PC-9 (cell line): ENCODE measurements at regions not wholly inside any gene's neighbourhood (a gene's known extent, or its start where the extent isn't known, plus 50 kb on each side); places are given as distances from the start of the nearest gene placed in this dataset.

Experiments used
- BruUV-seq: library from RNA; stranded (reverse); fragments of 400-500 nt; replicated peaks from 2 replicates; lab custom pipeline; 2021; lab: Mats Ljungman, UMichigan
- CTCF ChIA-PET: fragments of 300-600 bp; sonication (Branson Sonifier 250); formaldehyde crosslinking; loops from one replicate; lab custom pipeline; 2022; ENCODE audit warnings: antibody characterized with exemption; lab: Charles Lee
- POLR2A ChIA-PET: fragments of 300-600 bp; sonication (Branson Sonifier 250); formaldehyde crosslinking; loops from one replicate; lab custom pipeline; 2022; ENCODE audit warnings: antibody characterized with exemption; ENCODE audit not compliant: unreplicated experiment; lab: Charles Lee
- DNase-seq, 2 experiments: peaks; one replicate each; pipeline versions ENCODE4 v3.0.0 to v3.0.0-alpha.2; 2015 to 2022; ENCODE audit warnings: mixed read lengths in 1 of 2
- H2AFZ ChIP-seq: fragments of 200-600 bp; sonication (generic); 2 replicates; pipeline ENCODE4 v1.8.1; 2017; ENCODE audit warnings: antibody characterized with exemption
- H3F3A ChIP-seq: fragments of 200-600 bp; sonication (generic); 2 replicates; pipeline ENCODE4 v1.8.1; 2017; ENCODE audit warnings: antibody characterized with exemption, mild to moderate bottlenecking, low read depth; ENCODE audit not compliant: insufficient read depth
- H3K27ac ChIP-seq: fragments of 200-600 bp; sonication (generic); 2 replicates; pipeline ENCODE4 v1.6.1; 2016; ENCODE audit warnings: mixed run types
- H3K27me3 ChIP-seq: fragments of 200-600 bp; sonication (generic); 2 replicates; pipeline ENCODE4 v1.6.1; 2016; ENCODE audit warnings: low read depth, mixed run types; ENCODE audit not compliant: insufficient read depth
- H3K36me3 ChIP-seq: fragments of 200-600 bp; sonication (generic); 2 replicates; pipeline ENCODE4 v1.6.1; 2016; ENCODE audit warnings: low read depth, mixed run types
- H3K4me1 ChIP-seq: fragments of 200-600 bp; sonication (generic); replicated peaks from 2 replicates; pipeline ENCODE4 v1.6.1; 2016; ENCODE audit warnings: mixed run types; ENCODE audit not compliant: insufficient read depth
- H3K4me2 ChIP-seq: fragments of 200-600 bp; sonication (generic); 2 replicates; pipeline ENCODE4 v1.6.1; 2017; ENCODE audit warnings: mixed run types
- H3K4me3 ChIP-seq: fragments of 200-600 bp; sonication (generic); 2 replicates; pipeline ENCODE4 v1.6.1; 2016; ENCODE audit warnings: mixed run types
- H3K79me2 ChIP-seq: fragments of 200-600 bp; sonication (generic); 2 replicates; pipeline ENCODE4 v1.6.1; 2017; ENCODE audit warnings: low read depth, mixed run types
- H3K9me2 ChIP-seq: fragments of 200-600 bp; sonication (generic); 2 replicates; pipeline ENCODE4 v1.8.1; 2017; ENCODE audit warnings: mild to moderate bottlenecking; ENCODE audit not compliant: insufficient read depth
- H3K9me3 ChIP-seq: fragments of 200-600 bp; sonication (generic); 2 replicates; pipeline ENCODE4 v1.8.1; 2016; ENCODE audit warnings: low read depth; ENCODE audit not compliant: insufficient read depth
- H4K20me1 ChIP-seq: fragments of 200-600 bp; sonication (generic); 2 replicates; pipeline ENCODE4 v1.8.1; 2017; ENCODE audit not compliant: insufficient read depth
- CTCF ChIP-seq: fragments of 200-600 bp; sonication (generic); conservative IDR thresholded peaks from 2 replicates; pipeline ENCODE4 v1.6.1; 2017; ENCODE audit warnings: mixed run types, antibody characterized with exemption, mild to moderate bottlenecking, moderate library complexity
- EZH2 ChIP-seq: fragments of 200-600 bp; sonication (generic); IDR thresholded peaks from 2 replicates; pipeline ENCODE4 v1.8.0; 2017; ENCODE audit warnings: antibody characterized with exemption, low read depth
- intact Hi-C: fragments of 100-400 bp; cut with micrococcal nuclease; formaldehyde crosslinking; loops from one replicate; pipeline ENCODE4 v1.10.0; 2022; ENCODE audit not compliant: unreplicated experiment

- no peak for TF ChIP-seq CTCF
- TF ChIP-seq EZH2 = no peak
- no peak overlapping the region for H3K4me3 ChIP-seq
- H3K9me2 ChIP-seq = no peaks in the 10 kb centered on the region
- H3K4me2 ChIP-seq = no peak overlapping the region
- BruUV-seq = no TSS peak
- H3K79me2 ChIP-seq = no peaks in the 10 kb centered on the region
- H2AFZ ChIP-seq = no peak overlapping the region
- POLR2A ChIA-PET = interaction anchor here (0.5 kb wide), 1 partner anchor 127 kb away, joined by 3 read pairs; no protein-coding TSS in a partner anchor
- no peak for DNase-seq
- peaks cover 67% of the 10 kb centered on the region for H3K4me1 ChIP-seq
- H3K36me3 ChIP-seq = no peaks in the 10 kb centered on the region
- H4K20me1 ChIP-seq = no peaks in the 10 kb centered on the region
- H3K9me3 ChIP-seq = peaks cover 7% of the 10 kb centered on the region; the same call in 1 of the 2 replicates
- peaks cover 56% of the 10 kb centered on the region for H3F3A ChIP-seq
- no peaks in the 10 kb centered on the region for H3K27me3 ChIP-seq
- H3K27ac ChIP-seq = peak overlapping the region; percentile 80; the same call in 1 of the 2 replicates
- CTCF ChIA-PET = no interaction called here
- intact Hi-C loops = no loop called here
Observed at GRCh38 chr11:69997352-69997751, 80.8 kb upstream of the ANO1 start.

GRCh38 chr11:69999721-70000120 is 78.4 kb upstream of the ANO1 start:
- Histone ChIP-seq H3K27ac (peak overlapping the region; percentile 20; the same call in 1 of the 2 replicates), H3F3A (peaks cover 35% of the 10 kb centered on the region), H3K9me3 (peaks cover 6% of the 10 kb centered on the region; the same call in 1 of the 2 replicates), H2AFZ (no peak overlapping the region), H3K36me3 (no peaks in the 10 kb centered on the region), H3K27me3 (no peaks in the 10 kb centered on the region), H3K4me2 (peak overlapping the region; percentile 10; the same call in 1 of the 2 replicates), H4K20me1 (no peaks in the 10 kb centered on the region), H3K4me3 (no peak overlapping the region), H3K9me2 (no peaks in the 10 kb centered on the region), H3K79me2 (no peaks in the 10 kb centered on the region), H3K4me1 (peaks cover 43% of the 10 kb centered on the region)
- POLR2A ChIA-PET = no interaction called here
- no TSS peak for BruUV-seq
- peak in 1 of 2 experiments; percentile 50 for DNase-seq
- no peak for TF ChIP-seq EZH2
- no peak for TF ChIP-seq CTCF
- intact Hi-C loops = no loop called here
- CTCF ChIA-PET = no interaction called here

GRCh38 chr11:70000228-70000627 is 77.9 kb upstream of the ANO1 start:
- peak in 1 of 2 experiments; percentile 49 for DNase-seq
- H3K27me3 ChIP-seq = no peaks in the 10 kb centered on the region
- H3K36me3 ChIP-seq = no peaks in the 10 kb centered on the region
- peaks cover 40% of the 10 kb centered on the region for H3K4me1 ChIP-seq
- no peaks in the 10 kb centered on the region for H3K79me2 ChIP-seq
- H3K4me2 ChIP-seq = peak overlapping the region; percentile 10; the same call in 1 of the 2 replicates
- ChIA-PET CTCF (no interaction called here), POLR2A (no interaction called here)
- H3K9me2 ChIP-seq = no peaks in the 10 kb centered on the region
- peaks cover 1% of the 10 kb centered on the region; the same call in 1 of the 2 replicates for H3K9me3 ChIP-seq
- intact Hi-C loops = no loop called here
- no peak overlapping the region for H2AFZ ChIP-seq
- BruUV-seq = no TSS peak
- H4K20me1 ChIP-seq = no peaks in the 10 kb centered on the region
- H3F3A ChIP-seq = peaks cover 30% of the 10 kb centered on the region
- H3K27ac ChIP-seq = peak overlapping the region; percentile 20
- no peak overlapping the region for H3K4me3 ChIP-seq
- TF ChIP-seq EZH2 (no peak), CTCF (no peak)
